ENCODE measurements at regions not wholly inside any gene's neighbourhood (a gene's known extent, or its start where the extent isn't known, plus 50 kb on each side); places are given as distances from the start of the nearest gene placed in this dataset.
"Not testable (repeated sequence)": the region's sequence is repeated elsewhere in the genome, so short reads cannot be mapped to it uniquely, and the experiment has no call there.

DNA sequence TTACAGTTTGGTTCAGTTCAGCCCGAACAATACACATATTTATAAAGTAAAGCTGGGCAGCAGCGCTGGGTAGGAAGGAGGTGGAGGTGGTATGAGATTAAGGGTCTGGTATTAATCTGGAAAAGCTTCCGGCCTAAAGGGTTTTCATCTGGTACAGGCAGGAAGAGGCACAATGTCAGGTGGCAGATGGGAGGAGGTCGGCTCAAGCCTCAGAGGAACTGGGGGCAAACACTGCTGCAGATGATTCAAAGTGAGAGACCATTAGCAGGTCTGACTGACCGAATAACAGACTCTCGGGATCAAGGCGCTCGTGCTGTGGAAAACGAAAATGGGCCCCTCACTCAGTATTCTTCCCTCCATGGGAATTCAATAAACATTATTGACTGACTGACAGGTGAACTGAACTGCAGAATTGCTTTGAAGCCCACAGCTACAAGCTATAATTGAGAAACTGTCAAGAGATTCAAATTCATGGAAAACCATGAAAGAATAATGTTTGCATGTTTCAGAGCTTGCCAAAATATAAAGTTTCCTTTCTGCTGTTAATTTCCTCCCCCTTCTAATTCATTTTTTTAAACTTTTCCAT, 75.3 kb downstream of the TMEM167A start:
- DNase-seq, result no peak

DNA sequence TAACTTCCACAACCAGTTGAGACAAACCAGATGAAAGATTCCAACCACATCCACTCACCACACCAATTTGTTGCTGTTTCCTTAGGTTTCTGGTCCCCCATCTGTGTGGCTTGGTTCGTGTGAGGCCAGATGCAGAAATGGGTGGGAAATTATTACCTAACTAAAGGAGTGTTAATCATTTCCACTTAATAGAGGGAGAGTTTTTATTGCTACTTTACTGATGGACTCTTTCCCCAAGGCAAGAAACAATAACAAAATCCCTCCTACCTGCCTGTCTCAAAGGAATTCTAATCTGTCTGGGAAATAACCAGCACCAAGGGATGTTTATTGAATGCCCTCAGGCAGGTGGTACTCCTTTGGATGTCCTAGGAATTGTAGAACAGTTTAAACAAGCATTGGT, 76.3 kb downstream of the TMEM167A start:
- no peak for DNase-seq

DNA sequence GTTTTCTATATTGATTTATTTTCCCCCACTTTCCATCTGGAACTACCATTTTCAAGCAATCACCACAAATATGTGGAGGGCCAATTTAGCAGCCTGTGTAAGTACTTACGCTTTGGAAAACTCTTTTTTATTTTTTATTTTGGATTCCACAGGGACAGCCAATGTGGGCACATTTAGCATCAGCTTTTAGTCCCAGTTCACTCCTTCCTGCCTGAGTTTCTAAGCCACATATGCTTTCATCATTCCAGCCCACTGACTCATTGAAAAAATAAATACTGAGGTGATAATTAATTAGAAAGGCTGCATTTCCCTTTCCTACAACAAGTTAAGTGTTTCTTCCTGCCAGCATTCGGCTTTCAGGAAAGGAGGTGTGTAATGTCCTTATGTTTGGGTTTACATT, 76.8 kb downstream of the TMEM167A start:
- no peak for DNase-seq

DNA sequence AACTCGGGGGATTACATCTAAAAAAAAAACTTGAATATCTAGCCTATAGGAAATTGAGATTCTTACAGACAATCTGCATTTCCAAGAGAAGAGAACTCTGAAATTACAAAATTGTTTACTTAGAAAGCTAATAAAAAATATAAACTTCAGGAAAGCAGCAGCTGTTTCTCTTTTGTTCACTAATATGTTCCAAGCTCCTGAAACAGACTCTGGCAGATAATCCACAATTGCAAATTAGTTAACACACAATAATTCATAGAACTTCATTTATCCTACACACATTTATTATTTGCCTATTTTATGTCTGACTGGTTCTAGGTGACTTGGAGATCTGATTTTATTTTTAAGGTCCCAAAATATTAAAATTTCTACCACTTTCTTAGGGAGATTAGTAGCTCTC, 83.8 kb downstream of the TMEM167A start:
- DNase-seq, result no peak

DNA sequence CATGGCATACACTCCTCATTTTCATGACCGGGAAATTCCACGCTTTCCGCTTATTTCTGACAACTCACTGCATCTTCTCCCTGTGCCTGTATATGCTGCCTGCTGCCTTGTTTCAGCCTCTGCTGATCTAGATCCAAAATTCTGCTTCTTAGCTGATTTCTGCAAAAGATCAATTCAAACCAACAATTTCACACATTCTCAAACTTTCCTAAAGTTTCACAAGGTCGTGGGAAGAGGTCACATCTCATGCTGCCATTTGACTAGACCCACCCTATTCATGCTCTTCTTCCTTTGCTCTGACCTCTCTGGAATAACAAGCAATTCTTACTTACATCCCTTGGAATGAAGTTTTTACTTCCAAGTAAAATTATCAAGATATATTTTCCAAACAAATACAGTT, 84.5 kb downstream of the TMEM167A start:
- DNase-seq, result no peak

DNA sequence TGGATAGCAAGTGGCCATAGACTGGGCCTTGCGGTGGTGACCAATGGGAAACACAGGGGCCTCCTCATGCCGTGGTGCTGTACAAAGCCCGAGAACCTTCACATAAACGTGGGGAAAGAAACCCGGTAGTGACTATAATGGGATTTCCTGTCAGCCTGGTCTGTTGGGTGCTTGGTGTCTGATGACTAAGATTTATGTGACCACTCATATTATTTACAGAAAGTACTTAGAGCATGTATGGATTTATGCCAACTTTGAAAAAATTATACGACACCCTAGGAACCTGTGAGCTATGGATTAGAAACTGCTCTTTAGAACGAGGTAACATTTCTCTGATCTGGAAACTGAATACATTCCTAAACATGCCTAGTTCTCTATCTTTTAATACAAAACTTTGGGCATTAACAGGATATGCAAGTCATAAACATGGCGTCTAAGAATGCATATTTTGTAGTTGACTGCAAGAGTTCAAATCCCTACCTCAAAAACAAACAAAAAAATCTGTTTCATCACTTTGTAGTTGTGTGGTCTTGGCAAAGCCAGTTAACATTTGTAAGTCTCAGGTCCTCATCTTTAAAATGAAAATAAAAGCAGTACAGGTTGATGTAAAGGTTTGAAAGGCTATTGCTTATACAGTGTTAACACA, 85.4 kb downstream of the TMEM167A start:
- DNase-seq, result no peak

DNA sequence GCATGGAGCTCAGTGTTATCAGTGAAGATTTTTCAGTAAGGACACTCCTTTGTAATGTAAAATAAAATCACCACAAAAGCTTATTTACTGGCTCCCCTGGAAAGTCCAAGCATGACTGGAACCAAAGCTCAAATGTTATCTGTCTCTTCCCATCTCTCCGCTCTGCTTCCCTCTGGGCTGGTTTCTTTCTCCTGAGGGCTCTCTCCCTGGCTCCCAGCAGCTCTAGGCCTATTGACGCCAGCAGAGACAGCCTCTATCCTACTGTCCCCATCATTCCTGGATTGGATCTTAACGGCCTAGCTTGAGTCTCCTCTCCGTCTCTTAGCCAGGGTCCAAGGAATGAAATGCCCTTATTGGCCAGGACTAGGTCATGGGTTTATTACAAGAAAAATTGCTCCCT, 86.1 kb downstream of the TMEM167A start:
- DNase-seq, result no peak

DNA sequence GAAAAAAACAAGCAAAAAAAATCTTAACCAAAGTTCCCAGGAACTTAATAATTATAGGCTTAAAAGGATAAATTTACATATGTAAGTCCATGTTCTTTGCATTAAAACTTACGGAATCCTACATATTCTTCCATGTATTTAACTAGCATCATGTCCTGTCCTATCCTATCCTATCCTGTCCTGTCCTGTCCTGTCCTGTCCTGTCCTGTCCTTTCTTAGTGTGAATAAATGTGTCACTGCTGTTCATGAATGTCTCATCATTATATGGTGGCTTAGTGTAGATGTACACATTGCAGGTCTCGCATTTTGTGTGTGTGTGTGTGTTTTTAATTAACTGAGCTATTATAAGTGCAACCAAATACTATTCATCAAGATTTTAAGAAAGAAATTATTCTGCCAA, 90.0 kb downstream of the TMEM167A start:
- no peak for DNase-seq

DNA sequence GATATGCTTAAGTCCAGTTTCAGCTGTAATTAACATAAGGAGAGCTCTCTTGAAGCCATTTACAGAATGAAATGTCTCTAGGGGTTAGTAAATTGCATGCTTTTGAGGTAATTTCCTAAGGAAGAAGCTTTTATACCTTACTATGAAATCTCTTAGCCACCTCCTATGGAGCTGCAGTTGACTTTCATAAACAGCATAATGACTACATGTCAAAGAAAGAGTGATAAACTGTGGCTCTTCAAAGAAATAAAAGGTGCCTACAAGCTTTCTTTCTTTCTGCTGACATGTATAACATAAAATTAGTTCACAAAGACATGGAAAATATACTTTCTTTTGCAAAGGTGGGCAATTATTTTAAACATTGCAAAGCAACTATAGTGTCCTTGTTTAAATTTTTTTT, 90.8 kb downstream of the TMEM167A start:
- peak; percentile 8 for DNase-seq

DNA sequence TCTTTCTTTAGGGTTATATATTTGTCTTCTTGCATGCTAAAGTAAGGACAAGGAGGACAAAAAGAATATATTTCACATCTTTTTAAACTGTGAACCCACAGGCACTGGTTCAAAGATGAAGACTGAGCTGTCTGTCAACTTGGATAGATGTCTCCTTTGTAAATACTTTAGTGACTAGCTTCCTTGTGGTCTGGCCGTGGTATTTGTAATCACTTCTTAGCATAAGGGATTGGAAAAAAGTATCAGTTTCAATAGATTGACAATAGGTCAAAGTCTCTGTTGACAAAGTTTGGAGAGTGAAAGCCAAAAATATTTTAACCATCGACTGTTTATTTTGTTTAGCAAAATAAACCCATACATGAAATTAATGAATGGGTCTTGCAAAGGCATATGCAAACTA, 91.4 kb downstream of the TMEM167A start:
- DNase-seq, result no peak

DNA sequence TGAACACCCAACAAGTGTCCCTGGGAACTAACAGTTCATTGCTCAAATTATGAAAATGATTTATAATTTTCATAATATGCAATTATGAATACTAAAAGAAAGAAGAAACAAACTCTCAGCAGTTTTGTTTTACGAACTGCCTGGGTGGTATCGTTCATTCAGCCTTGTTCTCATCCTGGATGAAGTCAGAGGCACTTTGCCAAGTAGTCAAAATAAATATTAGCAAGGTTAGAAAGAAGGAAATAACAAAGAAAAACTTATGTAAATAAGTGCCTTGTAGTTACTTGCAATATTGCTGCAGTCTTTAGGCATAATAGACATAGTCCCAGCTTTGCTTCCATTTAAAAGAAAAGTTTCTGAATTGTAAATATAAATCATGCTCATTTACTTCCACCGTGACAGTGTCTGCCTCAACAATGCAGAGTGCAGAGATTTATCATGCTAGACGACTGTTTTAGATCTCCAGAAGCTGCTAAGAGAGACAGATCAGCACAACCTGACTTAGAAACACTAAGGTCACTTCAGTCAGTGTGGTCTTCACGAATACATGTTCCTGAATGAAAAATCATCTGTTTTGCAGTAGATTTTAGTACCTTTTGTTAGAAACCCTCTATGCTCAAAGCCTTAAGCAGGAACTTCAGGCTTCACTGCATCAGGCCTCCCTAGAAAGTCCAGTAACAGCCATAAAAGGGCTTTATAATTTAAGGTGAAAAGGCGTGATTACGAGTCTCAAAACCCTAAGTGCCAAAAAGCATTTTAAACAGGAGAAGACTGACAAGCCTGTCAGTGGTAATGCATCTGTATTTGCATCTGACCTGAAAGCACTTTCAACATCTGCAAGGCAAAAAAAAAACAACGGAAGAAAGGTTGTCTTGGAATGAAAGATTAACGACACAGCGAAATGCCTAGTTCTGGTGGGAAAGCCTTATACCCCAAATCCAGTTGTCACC, 92.1 kb downstream of the TMEM167A start:
- no peak for DNase-seq

DNA sequence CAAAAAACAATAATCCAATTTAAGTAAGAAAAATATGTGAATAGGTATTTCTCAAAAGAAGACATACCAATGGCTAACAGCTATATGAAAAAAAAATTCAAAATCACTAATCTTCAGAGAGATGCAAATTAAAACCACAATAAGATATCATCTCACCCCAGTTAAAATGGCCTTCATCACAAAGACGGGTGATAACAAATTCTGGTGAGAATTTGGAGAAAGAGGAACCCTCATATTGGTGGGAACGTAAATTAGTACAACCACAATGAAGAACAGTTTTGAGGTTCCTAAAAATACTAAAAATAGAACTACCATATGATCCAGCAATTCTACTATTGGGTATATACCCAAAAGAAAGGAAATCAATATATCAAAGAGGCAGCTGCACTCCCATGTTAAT, 94.3 kb downstream of the TMEM167A start:
- DNase-seq, result no peak

DNA sequence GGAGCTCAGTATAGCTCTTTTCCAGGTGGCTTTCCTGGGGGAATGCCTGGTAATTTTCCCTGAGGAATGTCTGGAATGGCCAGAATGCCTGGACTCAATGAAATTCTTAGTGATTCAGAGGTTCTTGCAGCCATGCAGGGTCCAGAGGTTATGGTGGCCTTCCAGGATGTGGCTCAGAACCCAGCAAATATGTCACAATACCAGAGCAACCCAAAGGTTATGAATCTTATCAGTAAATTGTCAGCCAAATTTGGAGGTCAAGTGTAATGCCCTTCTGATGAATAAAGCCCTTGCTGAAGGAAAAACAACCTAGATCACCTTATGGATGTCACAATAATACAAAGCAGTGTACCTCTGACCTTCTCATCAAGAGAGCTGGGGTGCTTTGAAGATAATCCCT, 100.3 kb downstream of the TMEM167A start:
- DNase-seq, result not testable (repeated sequence)

DNA sequence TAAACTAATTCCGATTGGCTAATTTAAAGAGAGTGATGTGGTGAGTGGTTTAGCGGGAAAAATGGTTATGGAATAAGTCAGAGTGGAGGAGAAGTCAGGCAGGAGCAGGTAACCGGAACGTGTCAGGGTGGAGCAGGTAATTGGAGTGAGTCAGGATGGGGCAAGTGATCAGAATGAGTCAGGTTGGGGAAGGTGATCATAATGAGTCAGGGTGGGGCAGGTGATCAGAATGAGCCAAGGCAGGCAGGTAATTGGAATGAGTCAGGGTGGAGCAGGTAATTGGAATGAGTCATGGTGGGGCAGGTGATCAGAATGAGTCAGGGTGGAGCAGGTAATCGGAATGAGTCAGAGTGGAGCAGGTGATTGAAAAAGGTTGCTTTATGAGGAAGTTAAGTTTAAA, 101.4 kb downstream of the TMEM167A start:
- DNase-seq, result no peak

DNA sequence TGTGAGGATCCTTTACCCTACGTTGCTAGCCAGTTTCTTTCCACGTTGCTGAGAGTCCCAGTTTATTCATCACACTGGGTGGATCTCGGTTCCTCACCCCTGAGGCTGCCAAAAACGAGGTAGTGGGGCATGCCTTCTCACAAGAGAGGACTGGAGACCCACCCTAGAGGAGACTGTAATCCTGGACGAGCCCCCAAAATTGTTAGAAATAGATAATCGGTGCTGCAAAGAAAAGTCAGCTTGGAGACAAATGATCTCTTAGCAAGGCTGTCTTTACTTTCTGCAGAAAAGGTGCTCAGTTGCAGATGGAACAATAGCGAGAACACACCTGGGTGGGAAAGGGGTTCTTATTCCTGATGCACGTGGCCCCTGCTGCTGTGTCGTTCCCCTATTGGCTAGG, 101.8 kb downstream of the TMEM167A start:
- no peak for DNase-seq

DNA sequence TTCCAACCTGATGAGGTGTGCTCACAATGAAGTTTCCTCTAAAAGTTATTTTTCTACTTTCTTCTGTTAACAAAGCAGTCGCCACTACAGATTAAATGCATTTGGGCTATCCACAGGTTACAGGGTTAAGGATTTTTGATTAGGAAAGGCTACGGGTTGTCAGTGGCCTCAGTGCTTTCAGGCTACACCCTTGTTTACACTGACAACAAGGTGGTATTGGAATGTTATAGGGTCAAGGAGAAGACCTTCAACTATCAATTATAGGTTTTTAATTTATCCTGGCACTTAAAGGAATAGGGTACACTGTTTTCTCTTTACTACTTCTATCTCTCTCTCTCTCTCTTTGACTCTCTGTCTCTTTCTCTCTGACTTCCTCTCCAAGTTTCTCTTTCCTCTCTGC, 102.8 kb downstream of the TMEM167A start:
- DNase-seq, result not testable (repeated sequence)

DNA sequence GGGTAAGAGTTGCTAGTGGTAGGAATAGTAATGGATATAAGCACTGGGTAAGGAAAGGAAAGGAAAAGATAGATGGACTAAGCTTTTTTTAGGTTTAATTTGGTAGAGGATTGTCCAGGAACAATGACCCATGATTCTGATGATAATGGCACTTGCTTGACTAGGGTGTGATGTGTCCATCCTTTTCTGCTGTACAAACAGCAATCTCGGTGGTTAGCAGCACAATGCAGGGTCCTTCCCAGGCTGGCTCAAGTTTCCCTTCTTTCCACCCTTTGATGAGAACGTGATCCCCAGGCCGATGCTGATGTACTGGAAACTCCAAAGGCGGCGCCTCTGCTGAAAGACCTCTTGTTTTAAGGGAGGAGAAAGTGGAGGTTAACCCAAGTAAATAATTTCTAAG, 105.3 kb downstream of the TMEM167A start:
- DNase-seq, result no peak

DNA sequence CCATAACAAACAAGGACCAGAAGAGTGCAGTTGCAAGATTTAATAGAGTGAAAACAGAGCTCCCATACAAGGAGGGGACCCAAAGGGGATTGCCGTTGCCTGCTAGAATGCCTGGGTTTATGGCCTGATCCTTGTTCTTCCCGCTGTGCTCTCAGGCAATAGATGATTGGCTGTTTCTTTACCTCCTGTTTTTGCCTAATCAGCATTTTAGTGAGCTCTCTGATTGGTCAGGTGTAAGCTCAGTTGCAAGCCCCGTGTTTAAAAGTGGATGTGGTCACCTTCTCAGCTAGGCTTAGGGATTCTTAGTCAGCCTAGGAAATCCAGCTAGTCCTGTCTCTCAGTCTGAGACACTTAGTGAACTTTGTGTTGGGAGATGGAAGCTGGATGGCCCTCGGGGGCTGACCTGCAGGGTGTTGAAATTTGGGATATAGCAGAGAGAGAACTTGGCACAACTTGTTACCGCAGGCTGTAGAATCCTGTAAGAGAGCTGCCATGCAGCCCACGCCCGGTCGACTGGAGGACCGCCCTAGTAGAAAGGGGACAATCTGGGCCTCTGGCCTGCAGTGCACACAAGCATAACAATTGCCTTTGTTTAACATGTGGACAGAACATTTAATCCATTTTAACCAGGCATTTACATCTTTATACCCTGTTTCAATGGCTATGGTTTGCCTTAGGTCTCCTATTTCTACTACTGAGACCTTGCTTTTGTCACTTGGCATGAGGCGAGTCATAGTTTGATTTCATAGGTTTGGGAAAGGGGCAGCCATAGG, 106.0 kb downstream of the TMEM167A start:
- not testable (repeated sequence) for DNase-seq

DNA sequence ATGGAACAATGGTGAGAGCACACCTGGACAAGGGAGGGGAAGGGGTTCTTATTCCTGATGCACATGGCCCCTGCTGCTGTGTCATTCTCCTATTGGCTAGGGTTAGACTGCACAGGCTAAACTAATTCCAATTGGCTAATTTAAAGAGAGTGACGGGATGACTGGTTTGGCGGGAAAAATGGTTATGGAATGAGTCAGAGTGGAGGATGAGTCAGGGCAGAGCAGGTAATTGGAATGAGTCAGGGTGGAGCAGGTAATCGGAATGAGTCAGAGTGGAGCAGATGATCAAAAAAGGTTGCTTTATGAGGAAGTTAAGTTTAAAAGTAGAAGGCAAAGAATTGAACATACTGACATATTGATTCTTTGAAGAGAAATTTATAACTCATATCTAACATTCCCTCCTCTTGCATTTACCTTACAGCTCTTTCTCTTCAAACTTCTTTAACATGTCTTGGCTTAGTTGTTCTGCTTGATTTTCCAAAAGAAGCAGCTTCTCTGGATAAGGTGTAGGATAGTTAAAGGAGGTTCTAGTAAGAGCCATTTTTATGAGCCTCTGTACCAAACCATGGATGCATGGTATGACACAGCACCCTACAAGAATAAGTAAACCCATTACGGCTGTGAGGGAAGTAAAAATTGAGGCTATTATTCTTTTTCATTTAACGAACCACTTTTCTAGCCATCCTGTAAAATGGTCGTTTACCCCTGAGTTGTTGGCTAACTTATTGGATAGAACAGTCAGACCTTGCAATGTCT, 107.8 kb downstream of the TMEM167A start:
- DNase-seq, result not testable (repeated sequence)

DNA sequence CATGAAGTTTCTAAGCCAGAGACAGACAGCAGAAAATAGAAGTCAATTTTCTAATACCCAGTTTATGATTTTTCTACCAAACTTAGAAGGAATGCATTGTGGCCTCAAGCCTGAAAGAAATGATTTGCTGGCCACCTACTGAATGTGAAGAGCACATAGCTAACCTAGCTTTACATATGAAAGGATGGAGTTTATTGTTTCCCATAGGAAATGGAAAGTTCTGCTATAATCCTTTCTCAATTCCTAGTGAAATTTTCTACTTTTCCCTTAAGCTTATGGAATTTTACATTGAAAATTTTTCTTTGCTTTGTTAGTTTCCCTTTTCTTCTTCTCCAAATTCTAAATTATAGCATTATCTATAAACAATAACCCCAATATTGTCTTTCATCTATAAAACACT, 110.1 kb downstream of the TMEM167A start:
- DNase-seq, result no peak

DNA sequence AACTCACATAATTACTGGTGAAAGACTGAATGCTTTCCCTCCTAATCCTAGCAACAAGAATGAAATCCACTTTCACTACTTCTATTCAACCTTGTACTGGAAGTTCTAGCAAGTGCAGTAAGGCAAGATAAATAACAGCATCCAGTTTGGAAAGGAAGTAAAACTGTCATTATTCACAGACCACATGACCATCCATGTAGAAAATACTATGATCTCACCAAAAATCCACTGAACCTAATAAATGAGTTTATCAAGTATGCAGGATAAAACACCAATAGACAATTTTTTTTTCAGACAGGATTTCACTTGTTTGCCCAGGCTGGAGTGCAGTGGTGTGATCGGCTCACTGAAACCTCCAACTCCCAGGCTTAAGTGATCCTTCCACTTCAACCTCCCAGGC, 117.7 kb downstream of the TMEM167A start:
- no peak for DNase-seq

DNA sequence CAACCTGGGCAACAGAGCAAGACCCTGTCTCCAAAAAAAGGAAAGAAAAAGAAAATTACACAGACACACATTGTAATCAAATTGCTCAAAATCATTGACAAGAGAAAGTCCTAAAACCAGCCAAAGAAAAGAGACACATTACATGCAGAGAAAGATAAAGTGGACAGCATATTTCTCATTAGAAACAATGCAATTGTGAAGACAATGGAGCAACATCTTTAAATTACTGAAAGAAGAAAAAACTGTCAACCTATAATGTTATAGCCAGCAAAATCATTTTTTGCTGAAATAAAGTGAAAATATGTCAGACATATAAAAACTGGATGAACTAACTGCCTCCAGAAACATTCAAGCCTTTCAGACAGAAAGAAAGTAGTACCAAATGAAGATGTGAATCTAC, 120.6 kb downstream of the TMEM167A start:
- no peak for DNase-seq

DNA sequence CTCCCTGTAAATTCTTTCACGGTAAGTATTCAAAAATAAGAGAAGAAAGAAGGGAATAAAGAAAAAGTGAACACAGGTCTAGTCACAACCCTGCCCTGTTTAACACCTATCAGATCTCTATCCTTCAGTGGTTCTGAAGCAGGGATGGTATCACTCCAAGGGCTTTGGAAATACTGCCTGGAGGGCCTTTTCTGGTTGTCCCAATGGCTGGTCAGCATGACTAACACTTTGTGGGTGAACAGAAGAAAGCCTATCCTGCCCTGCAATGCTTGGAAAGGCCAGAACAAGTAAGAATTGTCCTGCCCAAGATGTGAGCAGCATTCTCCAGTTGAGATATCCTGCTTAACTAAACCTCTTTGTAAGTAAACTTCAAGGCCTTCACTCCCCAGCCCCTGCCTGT, 124.9 kb downstream of the TMEM167A start:
- DNase-seq, result no peak

All from NCI-H1092 treated with DMSO at 0.1 percent for 48 hours (cell line).